Lower leg skin (tissue), 3 donors: ENCODE measurements at regions not wholly inside any gene's neighbourhood (a gene's known extent, or its start where the extent isn't known, plus 50 kb on each side); places are given as distances from the start of the nearest gene placed in this dataset.

Experiments used
- CTCF ChIP-seq, 3 donors: fragments of 450-650 bp; IDR thresholded peaks; one replicate each; pipeline ENCODE4 v1.5.1; 2016; ENCODE audit warnings: antibody characterized with exemption in 3 of 3, mild to moderate bottlenecking in 3 of 3, moderate library complexity in 2 of 3
- POLR2A ChIP-seq, 2 donors: fragments of 450-650 bp; IDR thresholded peaks; one replicate each; pipeline ENCODE4 v1.6.1; 2016 to 2017; ENCODE audit warnings: antibody characterized with exemption in 2 of 2, mild to moderate bottlenecking in 1 of 2, moderate library complexity in 1 of 2

GRCh38 chr22:48742191-48742555 is 1085.5 kb downstream of the BRD1 start:
- TF ChIP-seq CTCF (IDR thresholded peaks at IDR 0.05) (no peak), POLR2A (IDR thresholded peaks at IDR 0.05) (no peak)
